DND-41 (cell line): ENCODE measurements at regions not wholly inside any gene's neighbourhood (a gene's known extent, or its start where the extent isn't known, plus 50 kb on each side); places are given as distances from the start of the nearest gene placed in this dataset.
A peak's percentile ranks its signal among the peaks of the same experiment; 100 is the strongest.

Experiments used
- ATAC-seq: fragments of 200-7000 bp; cut with Tn5 transposase; 3 replicates; pipeline ENCODE4 v1.9.1; 2021; ENCODE audit warnings: low read depth; ENCODE audit not compliant: insufficient read depth
- DNase-seq: peaks from one replicate; pipeline ENCODE4 v3.0.0-alpha.2; 2020
- H2AFZ ChIP-seq: 2 replicates; pipeline ENCODE4 v1.6.0; 2012; ENCODE audit warnings: low read depth, low read length
- H3K27ac ChIP-seq: 2 replicates; pipeline ENCODE4 v1.5.1; 2012; ENCODE audit warnings: low read length, inconsistent platforms
- H3K27me3 ChIP-seq: fragments of 200-600 bp; sonication (generic); 2 replicates; pipeline ENCODE4 v1.6.0; 2012; ENCODE audit warnings: low read length, mild to moderate bottlenecking, inconsistent platforms; ENCODE audit not compliant: insufficient read depth, poor library complexity
- H3K36me3 ChIP-seq: 2 replicates; pipeline ENCODE4 v1.5.1; 2012; ENCODE audit warnings: low read length, inconsistent platforms; ENCODE audit not compliant: insufficient read depth
- H3K4me1 ChIP-seq: 2 replicates; pipeline ENCODE4 v1.5.1; 2012; ENCODE audit warnings: mild to moderate bottlenecking, low read length; ENCODE audit not compliant: insufficient read depth
- H3K4me2 ChIP-seq: 2 replicates; pipeline ENCODE4 v1.6.0; 2012; ENCODE audit warnings: mild to moderate bottlenecking, moderate library complexity, low read length, inconsistent platforms; ENCODE audit not compliant: insufficient read depth
- H3K4me3 ChIP-seq, 2 experiments: fragments of 200-600 bp in 1 of 2; shearing (Covaris generic) in 1 of 2; 2 replicates each; pipeline ENCODE4 v1.5.1; 2012 to 2016; ENCODE audit warnings: inconsistent platforms in 2 of 2, low read length in 2 of 2, mild to moderate bottlenecking in 2 of 2, low read depth in 1 of 2, moderate library complexity in 1 of 2
- H3K79me2 ChIP-seq: 2 replicates; pipeline ENCODE4 v1.6.0; 2012; ENCODE audit warnings: low read length, inconsistent platforms; ENCODE audit not compliant: insufficient read depth
- H3K9ac ChIP-seq: 2 replicates; pipeline ENCODE4 v1.6.0; 2012; ENCODE audit warnings: low read depth, mild to moderate bottlenecking, inconsistent platforms, low read length, moderate library complexity
- H3K9me3 ChIP-seq: 2 replicates; pipeline ENCODE4 v1.5.1; 2012; ENCODE audit warnings: low read length, moderate library complexity, mild to moderate bottlenecking, inconsistent platforms; ENCODE audit not compliant: insufficient read depth, severe bottlenecking
- H4K20me1 ChIP-seq: 2 replicates; pipeline ENCODE4 v1.6.0; 2012; ENCODE audit warnings: low read length; ENCODE audit not compliant: insufficient read depth
- CTCF ChIP-seq: IDR thresholded peaks from 2 replicates; pipeline ENCODE4 v1.5.1; 2012; ENCODE audit warnings: borderline replicate concordance, low read length, moderate library complexity, mild to moderate bottlenecking; ENCODE audit not compliant: poor library complexity, severe bottlenecking; ENCODE audit errors: extremely low read depth
- EZH2 ChIP-seq: IDR thresholded peaks from 3 replicates; pipeline ENCODE4 v1.6.1; 2012; ENCODE audit warnings: borderline replicate concordance, low read depth, mild to moderate bottlenecking, moderate library complexity, low read length, inconsistent platforms; ENCODE audit not compliant: severe bottlenecking

- Histone ChIP-seq H2AFZ (no peak overlapping the region), H3K36me3 (no peaks in the 10 kb centered on the region), H3K4me2 (no peak overlapping the region), H3K4me1 (no peaks in the 10 kb centered on the region), H3K27me3 (no peaks in the 10 kb centered on the region), H4K20me1 (no peaks in the 10 kb centered on the region), H3K9me3 (no peaks in the 10 kb centered on the region), H3K4me3 (no peak overlapping the region), H3K27ac (no peak overlapping the region), H3K9ac (no peak overlapping the region), H3K79me2 (no peaks in the 10 kb centered on the region)
- peak; percentile 49; the same call in 1 of the 3 replicates for ATAC-seq
- no peak for DNase-seq
- peak; percentile 53 for TF ChIP-seq CTCF
- no peak for TF ChIP-seq EZH2
Measured at GRCh38 chr16:52976539-52977167, 76.0 kb downstream of the CHD9NB start.

GRCh38 chr16:52967744-52968143 lies 85.0 kb downstream of the CHD9NB start:
- Histone ChIP-seq H4K20me1 (no peaks in the 10 kb centered on the region), H3K36me3 (no peaks in the 10 kb centered on the region), H3K27me3 (peaks cover 4% of the 10 kb centered on the region), H3K4me2 (no peak overlapping the region), H3K9me3 (no peaks in the 10 kb centered on the region), H3K27ac (no peak overlapping the region), H3K4me3 (no peak overlapping the region), H3K4me1 (no peaks in the 10 kb centered on the region), H3K79me2 (no peaks in the 10 kb centered on the region), H3K9ac (no peak overlapping the region), H2AFZ (no peak overlapping the region)
- no peak for DNase-seq
- ATAC-seq, result no peak
- TF ChIP-seq EZH2 (no peak), CTCF (no peak)

- ATAC-seq, result no peak
- Histone ChIP-seq H3K4me1 (no peaks in the 10 kb centered on the region), H3K27me3 (peaks cover 4% of the 10 kb centered on the region), H3K79me2 (no peaks in the 10 kb centered on the region), H3K9ac (no peak overlapping the region), H3K9me3 (no peaks in the 10 kb centered on the region), H2AFZ (no peak overlapping the region), H3K4me3 (no peak overlapping the region), H3K4me2 (no peak overlapping the region), H3K27ac (no peak overlapping the region), H4K20me1 (no peaks in the 10 kb centered on the region), H3K36me3 (no peaks in the 10 kb centered on the region)
- DNase-seq, result no peak
- TF ChIP-seq EZH2 (no peak), CTCF (no peak)
Measured at GRCh38 chr16:52964290-52964689, 88.4 kb downstream of the CHD9NB start.

- H4K20me1 ChIP-seq, result no peaks in the 10 kb centered on the region
- H3K4me3 ChIP-seq, result no peak overlapping the region
- no peaks in the 10 kb centered on the region for H3K79me2 ChIP-seq
- H3K27me3 ChIP-seq, result peaks cover 4% of the 10 kb centered on the region
- H3K9me3 ChIP-seq, result no peaks in the 10 kb centered on the region
- no peaks in the 10 kb centered on the region for H3K4me1 ChIP-seq
- no peak overlapping the region for H3K27ac ChIP-seq
- no peak overlapping the region for H3K9ac ChIP-seq
- DNase-seq (no peak), ATAC-seq (no peak)
- no peaks in the 10 kb centered on the region for H3K36me3 ChIP-seq
- H3K4me2 ChIP-seq, result no peak overlapping the region
- no peak for TF ChIP-seq EZH2
- TF ChIP-seq CTCF, result no peak
- no peak overlapping the region for H2AFZ ChIP-seq
Measured at GRCh38 chr16:52963855-52964242, 88.8 kb downstream of the CHD9NB start.
